GM12864 (cell line): ENCODE measurements at regions not wholly inside any gene's neighbourhood (a gene's known extent, or its start where the extent isn't known, plus 50 kb on each side); places are given as distances from the start of the nearest gene placed in this dataset.

Source experiments
- DNase-seq: peaks from one replicate; pipeline ENCODE4 v3.0.0-alpha.2; 2011; ENCODE audit warnings: low read depth
- H3K4me3 ChIP-seq: 2 replicates; pipeline ENCODE4 v1.5.1; 2011; ENCODE audit warnings: mild to moderate bottlenecking, low read depth, low read length, control low read depth
- TF ChIP-seq, protein P1 (sequence below): IDR thresholded peaks from 2 replicates; pipeline ENCODE4 v1.5.1; 2011; ENCODE audit warnings: low read depth, mild to moderate bottlenecking, moderate library complexity, low read length, control low read depth, inconsistent platforms; ENCODE audit errors: missing control alignments

DNA sequence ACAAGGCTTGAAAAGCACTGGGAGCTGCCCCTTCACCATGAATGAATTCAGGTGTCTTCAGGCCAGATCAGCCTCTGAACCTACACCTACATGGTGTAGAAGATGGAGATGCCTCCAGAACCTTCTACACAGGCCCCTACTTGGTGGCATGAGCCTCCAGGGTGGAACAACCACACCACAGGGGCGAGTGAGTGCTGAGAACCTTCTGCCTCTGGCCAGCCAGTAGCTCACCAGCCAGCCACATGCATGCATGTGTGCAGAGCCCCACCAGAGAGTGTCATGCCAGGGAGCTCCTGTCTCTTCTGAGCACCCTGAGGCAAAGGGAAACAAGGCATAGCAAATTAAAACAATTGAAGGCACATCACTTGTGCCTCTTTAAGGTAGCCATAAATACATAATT, 161.8 kb upstream of the TOPAZ1 start:
- no peak overlapping the region for H3K4me3 ChIP-seq
- TF ChIP-seq, protein P1, sequence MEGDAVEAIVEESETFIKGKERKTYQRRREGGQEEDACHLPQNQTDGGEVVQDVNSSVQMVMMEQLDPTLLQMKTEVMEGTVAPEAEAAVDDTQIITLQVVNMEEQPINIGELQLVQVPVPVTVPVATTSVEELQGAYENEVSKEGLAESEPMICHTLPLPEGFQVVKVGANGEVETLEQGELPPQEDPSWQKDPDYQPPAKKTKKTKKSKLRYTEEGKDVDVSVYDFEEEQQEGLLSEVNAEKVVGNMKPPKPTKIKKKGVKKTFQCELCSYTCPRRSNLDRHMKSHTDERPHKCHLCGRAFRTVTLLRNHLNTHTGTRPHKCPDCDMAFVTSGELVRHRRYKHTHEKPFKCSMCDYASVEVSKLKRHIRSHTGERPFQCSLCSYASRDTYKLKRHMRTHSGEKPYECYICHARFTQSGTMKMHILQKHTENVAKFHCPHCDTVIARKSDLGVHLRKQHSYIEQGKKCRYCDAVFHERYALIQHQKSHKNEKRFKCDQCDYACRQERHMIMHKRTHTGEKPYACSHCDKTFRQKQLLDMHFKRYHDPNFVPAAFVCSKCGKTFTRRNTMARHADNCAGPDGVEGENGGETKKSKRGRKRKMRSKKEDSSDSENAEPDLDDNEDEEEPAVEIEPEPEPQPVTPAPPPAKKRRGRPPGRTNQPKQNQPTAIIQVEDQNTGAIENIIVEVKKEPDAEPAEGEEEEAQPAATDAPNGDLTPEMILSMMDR = no peak
- DNase-seq = no peak

DNA sequence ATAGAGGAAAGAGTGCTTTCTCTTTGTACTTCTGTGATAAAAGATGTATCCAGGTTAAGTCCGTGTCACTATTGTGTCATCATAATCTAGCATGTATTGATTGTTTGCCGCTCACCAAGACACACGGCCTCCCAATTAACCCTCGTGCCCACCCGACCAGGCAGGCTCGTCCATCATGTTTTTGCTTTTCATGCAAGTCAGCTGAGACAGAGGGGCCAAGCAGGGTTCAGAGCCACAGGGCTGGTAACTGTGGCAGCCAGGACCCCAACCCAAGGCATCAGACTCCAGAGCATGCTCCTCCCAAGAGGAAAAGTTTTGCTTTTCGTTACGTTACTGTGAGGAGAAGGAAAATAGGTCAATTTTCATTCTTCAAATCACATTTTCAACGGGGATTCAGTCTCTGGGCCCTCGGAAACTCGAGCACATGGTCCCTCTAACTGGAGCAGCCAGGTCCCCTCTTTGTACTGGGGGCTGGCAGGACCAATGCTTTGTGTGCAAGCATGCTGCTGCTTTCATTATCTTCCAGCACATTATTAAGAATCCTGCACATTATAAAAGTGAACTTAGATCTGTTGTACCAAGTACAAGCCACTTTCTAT, 161.1 kb upstream of the TOPAZ1 start:
- no peak overlapping the region for H3K4me3 ChIP-seq
- no peak for DNase-seq
- TF ChIP-seq, protein P1 = no peak

DNA sequence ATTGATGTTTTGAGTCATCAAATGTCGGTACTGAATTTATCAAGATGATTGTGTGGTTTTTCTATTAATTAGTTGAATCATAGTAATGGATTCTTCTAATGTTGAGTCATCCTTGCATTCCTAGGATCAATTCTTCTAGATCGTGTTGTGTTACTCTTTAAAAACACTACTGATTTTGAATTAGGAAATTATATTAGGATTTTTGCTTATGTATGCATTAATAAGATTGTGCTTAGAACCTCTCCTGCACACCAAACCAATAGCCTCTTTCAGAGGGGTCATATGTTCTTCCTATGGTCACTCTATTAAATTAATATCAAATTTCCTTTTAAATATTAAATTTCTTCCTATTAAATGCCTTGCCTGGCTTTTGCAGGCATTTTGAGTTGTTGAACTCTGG, 151.7 kb upstream of the TOPAZ1 start:
- TF ChIP-seq, protein P1 = no peak
- H3K4me3 ChIP-seq = no peak overlapping the region
- no peak for DNase-seq

DNA sequence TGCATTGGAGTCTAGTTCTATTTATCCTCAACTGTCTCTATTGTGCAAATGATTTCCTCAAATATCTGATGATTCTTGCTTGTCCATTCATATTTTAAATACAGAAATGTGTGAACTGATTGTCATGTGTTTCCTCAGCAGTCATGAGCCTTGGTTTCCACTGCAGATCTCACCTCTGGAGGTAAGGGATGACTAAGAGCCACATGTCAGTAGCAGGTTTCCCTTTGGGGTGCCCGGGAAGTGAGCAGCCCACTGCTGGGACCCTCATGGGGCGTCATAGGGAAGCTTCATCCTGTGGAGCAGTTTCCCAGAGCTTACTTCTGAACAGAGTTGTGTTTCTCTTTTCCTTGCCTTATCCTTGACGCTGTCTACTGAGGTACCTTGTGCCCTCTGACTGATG, 149.2 kb upstream of the TOPAZ1 start:
- no peak overlapping the region for H3K4me3 ChIP-seq
- no peak for DNase-seq
- TF ChIP-seq, protein P1 = no peak

DNA sequence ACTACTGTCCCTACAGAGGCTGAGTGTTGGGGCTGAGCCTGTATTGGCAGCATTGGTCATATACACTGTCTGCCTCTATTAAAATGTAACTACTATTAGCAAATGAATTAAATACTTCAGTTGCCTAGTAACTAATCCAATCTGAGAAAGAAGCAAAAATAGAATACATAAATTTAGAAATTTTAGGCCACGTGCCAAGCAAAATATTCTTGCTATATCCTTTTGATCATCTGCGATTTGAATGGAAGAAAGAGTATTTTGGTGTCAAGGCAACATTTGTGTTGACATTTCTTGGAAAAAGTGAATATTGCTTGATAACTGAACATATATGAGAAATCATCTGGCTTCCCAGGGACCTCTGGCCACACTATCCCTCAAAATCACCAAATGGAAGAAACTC, 148.2 kb upstream of the TOPAZ1 start:
- H3K4me3 ChIP-seq = no peak overlapping the region
- TF ChIP-seq, protein P1 = no peak
- no peak for DNase-seq

DNA sequence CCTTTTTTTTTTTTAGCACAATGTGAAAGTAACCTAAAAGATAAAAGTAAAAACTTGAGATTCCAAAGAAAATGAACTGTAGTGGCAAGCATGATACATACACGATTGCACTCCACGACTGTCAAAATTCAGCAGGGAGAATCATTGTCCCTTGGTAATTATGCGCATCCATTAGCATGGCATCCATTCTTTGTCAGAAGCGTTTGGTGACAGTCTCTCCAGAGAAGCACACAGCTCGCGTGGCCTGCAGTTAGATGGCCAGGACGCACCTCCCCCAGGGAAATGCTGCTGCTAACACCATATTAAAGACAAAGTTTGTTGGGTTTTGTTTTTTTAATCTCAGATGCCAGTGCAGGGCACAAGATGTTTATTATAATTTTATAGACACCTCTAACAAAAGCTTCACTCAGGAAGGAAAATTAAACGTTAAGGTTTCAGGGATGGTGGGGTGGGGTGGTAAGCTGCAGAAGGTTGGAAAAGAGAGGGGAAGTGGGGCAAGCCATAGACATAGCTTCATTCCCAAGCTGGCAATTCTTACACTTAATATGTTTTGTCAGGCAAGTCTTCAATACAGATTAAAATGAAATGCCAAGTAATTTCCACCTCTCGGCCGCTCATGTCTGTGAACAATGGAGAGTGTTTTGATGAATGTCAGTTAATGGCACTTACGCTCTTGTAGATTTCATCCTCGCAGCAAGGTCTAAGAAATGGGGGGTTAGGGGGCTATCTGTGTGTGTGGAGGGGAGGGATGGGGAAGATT, 142.8 kb upstream of the TOPAZ1 start:
- DNase-seq = no peak
- H3K4me3 ChIP-seq = no peak overlapping the region
- TF ChIP-seq, protein P1 = no peak
